ENCODE measurements at regions not wholly inside any gene's neighbourhood (a gene's known extent, or its start where the extent isn't known, plus 50 kb on each side); places are given as distances from the start of the nearest gene placed in this dataset.

DNA sequence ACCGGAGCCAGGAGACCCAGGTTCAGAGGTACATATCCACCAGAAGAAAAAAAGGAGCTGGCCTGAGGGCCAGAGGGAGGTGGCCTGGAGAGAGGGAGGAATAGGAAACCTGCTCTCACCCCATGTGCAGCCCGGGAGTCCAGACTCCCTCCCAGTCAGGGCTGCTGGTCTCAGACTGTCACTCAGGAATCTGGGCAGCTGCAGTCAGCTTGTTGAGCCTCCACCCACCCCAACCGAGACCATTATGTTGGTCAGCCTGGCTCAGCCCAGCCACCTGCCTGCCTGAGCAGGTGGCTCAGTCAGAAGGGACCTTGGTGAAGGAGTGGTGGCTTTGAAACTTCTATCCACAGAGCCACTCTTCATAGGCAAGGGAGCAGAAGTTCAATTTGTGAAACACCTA is 53.3 kb upstream of the EPB41L1 start:
- Histone ChIP-seq H2BK15ac (ENCODE audit: low read length) (no peak overlapping the region), H3K4me2 (ENCODE audit: insufficient read depth in 1 of 2, low read depth in 2 of 2, low read length in 2 of 2) (no peak overlapping the region), H3K23me2 (ENCODE audit: low read depth, low read length) (no peaks in the 10 kb centered on the region), H3K79me2 (ENCODE audit: control insufficient read depth in 1 of 2, insufficient read depth in 2 of 2, low read length in 2 of 2) (no peaks in the 10 kb centered on the region), H3K36me3 (ENCODE audit: control insufficient read depth in 2 of 4, insufficient read depth in 4 of 4, low read length in 3 of 4) (no peaks in the 10 kb centered on the region), H2AFZ (ENCODE audit: low read length) (no peak overlapping the region), H3K79me1 (ENCODE audit: low read depth, low read length) (no peaks in the 10 kb centered on the region), H2BK12ac (ENCODE audit: low read depth, low read length) (no peak overlapping the region), H4K5ac (ENCODE audit: insufficient read length, low read depth, low read length) (no peak overlapping the region), H3K4me3 (ENCODE audit: extremely low read depth in 1 of 4, insufficient read depth in 2 of 4, low read depth in 3 of 4, low read length in 4 of 4) (no peak overlapping the region), H2AK5ac (ENCODE audit: low read depth, low read length) (no peak overlapping the region), H2BK5ac (ENCODE audit: low read depth, low read length) (no peak overlapping the region), H4K20me1 (replicated peaks in 1 of 2; ENCODE audit: control insufficient read depth in 1 of 2, insufficient read depth in 2 of 2, low read length in 2 of 2) (peaks cover 3 to 13% of the 10 kb centered on the region in 2 experiments), H4K91ac (replicated peaks; ENCODE audit: insufficient read length, low read length) (no peak overlapping the region), H3K14ac (ENCODE audit: insufficient read length) (no peak overlapping the region), H3K27me3 (replicated peaks in 1 of 4; ENCODE audit: control insufficient read depth in 3 of 4, extremely low read depth in 1 of 4, insufficient read depth in 3 of 4, low read length in 3 of 4) (peaks cover 27 to 59% (median 52%) of the 10 kb centered on the region in 4 experiments), H3K56ac (replicated peaks; ENCODE audit: insufficient read length, low read depth, low read length) (no peak overlapping the region), H2BK20ac (ENCODE audit: low read length) (no peak overlapping the region), H2BK120ac (replicated peaks; ENCODE audit: low read depth, low read length) (no peak overlapping the region), H3K9me3 (ENCODE audit: insufficient read depth in 2 of 2, low read depth in 1 of 2, low read length in 1 of 2) (no peaks in the 10 kb centered on the region), H3K4ac (replicated peaks; ENCODE audit: insufficient read length, low read depth, low read length) (no peak overlapping the region), H3K18ac (ENCODE audit: extremely low read depth, low read length) (no peak overlapping the region), H3K23ac (ENCODE audit: insufficient read length) (no peak overlapping the region), H4K8ac (ENCODE audit: extremely low read depth, insufficient read depth, low read length) (no peak overlapping the region), H3K27ac (ENCODE audit: low read depth, low read length) (no peak overlapping the region), H3K4me1 (replicated peaks in 1 of 4; ENCODE audit: control insufficient read depth in 3 of 4, insufficient read depth in 4 of 4, low read length in 3 of 4) (peaks cover 5 to 15% (median 8%) of the 10 kb centered on the region in 4 experiments; a peak in 6 of 7 replicates), H3K9ac (replicated peaks in 1 of 4; ENCODE audit: extremely low read depth in 1 of 4, low read depth in 3 of 4, low read length in 3 of 4) (no peak overlapping the region)
- WGBS, 2 experiments (ENCODE audit: extremely low coverage in 1 of 2, insufficient coverage in 1 of 2, insufficient read length in 1 of 2, insufficient replicate concordance in 2 of 2, low coverage in 1 of 2, low lambda C conversion rate in 2 of 2, missing lambda C conversion rate in 1 of 2) = 59% methylated on average over 3 of the region's 3 CpGs; no CpG with 5 or more reads in 1 of the 2 experiments
- TF ChIP-seq, protein P1, sequence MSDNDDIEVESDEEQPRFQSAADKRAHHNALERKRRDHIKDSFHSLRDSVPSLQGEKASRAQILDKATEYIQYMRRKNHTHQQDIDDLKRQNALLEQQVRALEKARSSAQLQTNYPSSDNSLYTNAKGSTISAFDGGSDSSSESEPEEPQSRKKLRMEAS (IDR thresholded peaks at IDR 0.05) = no peak
- TF ChIP-seq, protein P2, sequence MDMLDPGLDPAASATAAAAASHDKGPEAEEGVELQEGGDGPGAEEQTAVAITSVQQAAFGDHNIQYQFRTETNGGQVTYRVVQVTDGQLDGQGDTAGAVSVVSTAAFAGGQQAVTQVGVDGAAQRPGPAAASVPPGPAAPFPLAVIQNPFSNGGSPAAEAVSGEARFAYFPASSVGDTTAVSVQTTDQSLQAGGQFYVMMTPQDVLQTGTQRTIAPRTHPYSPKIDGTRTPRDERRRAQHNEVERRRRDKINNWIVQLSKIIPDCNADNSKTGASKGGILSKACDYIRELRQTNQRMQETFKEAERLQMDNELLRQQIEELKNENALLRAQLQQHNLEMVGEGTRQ (IDR thresholded peaks at IDR 0.05; ENCODE audit: low read length) = no peak
- no peak for TF ChIP-seq PHF8 (conservative IDR thresholded peaks at IDR 0.05; ENCODE audit: low read depth, low read length)
- TF ChIP-seq, protein P3, sequence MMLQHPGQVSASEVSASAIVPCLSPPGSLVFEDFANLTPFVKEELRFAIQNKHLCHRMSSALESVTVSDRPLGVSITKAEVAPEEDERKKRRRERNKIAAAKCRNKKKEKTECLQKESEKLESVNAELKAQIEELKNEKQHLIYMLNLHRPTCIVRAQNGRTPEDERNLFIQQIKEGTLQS (IDR thresholded peaks at IDR 0.05; ENCODE audit: insufficient read depth, low read depth, low read length) = no peak
- no peak for TF ChIP-seq POU5F1 (IDR thresholded peaks at IDR 0.05; ENCODE audit: low read depth, low read length)
- no peak for TF ChIP-seq SAP30 (IDR thresholded peaks at IDR 0.05; ENCODE audit: insufficient read depth, insufficient replicate concordance, low read length)
- TF ChIP-seq SP1 (IDR thresholded peaks at IDR 0.05; ENCODE audit: low read depth, low read length) = no peak
- no peak for TF ChIP-seq ZNF274 (IDR thresholded peaks at IDR 0.05; ENCODE audit: borderline replicate concordance, extremely low read depth, low read length)
- POLR2A ChIA-PET (ENCODE audit: partially characterized antibody) = interaction anchor here (1.4 kb wide), 1 partner anchor 9 kb away, joined by 3 read pairs; no protein-coding TSS in a partner anchor
- CTCF ChIA-PET (ENCODE audit: partially characterized antibody) = interaction anchor here (1.5 kb wide), 1 partner anchor 13 kb away, joined by 4 read pairs; no protein-coding TSS in a partner anchor
- DNase-seq (ENCODE audit: low read depth in 1 of 2, low spot score in 2 of 2) (no peak), FAIRE-seq (no peak)
